K562 (cell line): ENCODE measurements at regions not wholly inside any gene's neighbourhood (a gene's known extent, or its start where the extent isn't known, plus 50 kb on each side); places are given as distances from the start of the nearest gene placed in this dataset.
A peak's percentile ranks its signal among the peaks of the same experiment; 100 is the strongest.

ENCODE experiments used
- ATAC-seq: fragments of 200-7000 bp; cut with Tn5 transposase; 3 replicates; pipeline ENCODE4 v1.9.1; 2020; ENCODE audit warnings: moderate library complexity
- BruUV-seq: library from RNA; stranded (reverse); fragments of 400-500 nt; replicated peaks from 2 replicates; lab custom pipeline; 2021; lab: Mats Ljungman, UMichigan
- CTCF ChIA-PET: fragments of 300-600 bp; formaldehyde crosslinking; extraction: SDS; loops from one replicate; lab custom pipeline; 2021; ENCODE audit warnings: low intra/inter-chr PET ratio; lab: Yijun Ruan, JAX
- POLR2A ChIA-PET: fragments of 300-600, 350-650 bp; sonication (Branson Sonifier 250); formaldehyde crosslinking; extraction: SDS; loops from one replicate; lab custom pipeline; 2021; ENCODE audit warnings: antibody characterized with exemption, inconsistent platforms; lab: Yijun Ruan, JAX
- DNase-seq, 4 experiments: peaks; one replicate each; pipeline versions ENCODE4 v3.0.0 to v3.0.0-alpha.2; 2011 to 2018; ENCODE audit warnings: low spot score in 3 of 4, mixed read lengths in 3 of 4; ENCODE audit errors: extremely low read depth in 1 of 4
- FAIRE-seq: peaks from 2 replicates; lab custom pipeline; 2011; peaks lifted over from hg19 to GRCh38; lab: Jason Lieb, UNC
- H2AFZ ChIP-seq: 2 replicates; pipeline ENCODE4 v1.6.0; 2011; ENCODE audit warnings: low read depth, low read length, control low read depth, inconsistent platforms
- H3K27ac ChIP-seq: fragments of 200-600 bp; 3 replicates; pipeline ENCODE4 v1.8.0; 2011; ENCODE audit warnings: low read depth, mild to moderate bottlenecking, control low read depth, inconsistent platforms, low read length, moderate library complexity, mixed read lengths; ENCODE audit errors: extremely low read depth
- H3K27me3 ChIP-seq, 2 experiments: fragments of 300-600 bp in 1 of 2; 2 replicates in 1 of 2; 3 replicates in 1 of 2; pipeline versions ENCODE4 v1.6.0 to v1.8.0; 2011; ENCODE audit warnings: inconsistent platforms in 2 of 2, low read length in 2 of 2, mild to moderate bottlenecking in 1 of 2, mixed read lengths in 1 of 2, moderate library complexity in 1 of 2; ENCODE audit not compliant: control insufficient read depth in 2 of 2, insufficient read depth in 2 of 2
- H3K36me3 ChIP-seq: fragments of 300-600 bp; 3 replicates; pipeline ENCODE4 v1.8.0; 2011; ENCODE audit warnings: mild to moderate bottlenecking, low read length, inconsistent platforms; ENCODE audit not compliant: control insufficient read depth, insufficient read depth
- H3K4me1 ChIP-seq, 2 experiments: fragments of 200-600 bp in 1 of 2; replicated peaks in 1 of 2; 2 replicates in 1 of 2; 3 replicates in 1 of 2; pipeline versions ENCODE4 v1.5.1 to v1.8.0; 2011; ENCODE audit warnings: inconsistent platforms in 2 of 2, low read length in 2 of 2, mild to moderate bottlenecking in 1 of 2, mixed read lengths in 1 of 2, moderate library complexity in 1 of 2; ENCODE audit not compliant: control insufficient read depth in 2 of 2, insufficient read depth in 2 of 2
- H3K4me2 ChIP-seq: 2 replicates; pipeline ENCODE4 v1.6.1; 2011; ENCODE audit warnings: low read length, control low read depth, inconsistent platforms, mixed read lengths; ENCODE audit not compliant: insufficient read depth
- H3K4me3 ChIP-seq: fragments of 200-600 bp; sonication (generic), shearing (Covaris generic); 2 replicates; pipeline ENCODE4 v1.5.1; 2016; ENCODE audit warnings: control low read depth, inconsistent platforms
- H3K79me2 ChIP-seq: fragments of 200-600 bp; 3 replicates; pipeline ENCODE4 v1.8.0; 2011; ENCODE audit warnings: low read length, inconsistent platforms; ENCODE audit not compliant: control insufficient read depth, insufficient read depth
- H3K9ac ChIP-seq, 2 experiments: 2 replicates each; pipeline versions ENCODE4 v1.6.0 to v1.6.1; 2011; ENCODE audit warnings: low read depth in 2 of 2, low read length in 2 of 2, control low read depth in 1 of 2, inconsistent platforms in 1 of 2, mild to moderate bottlenecking in 1 of 2, mixed read lengths in 1 of 2; ENCODE audit not compliant: insufficient read depth in 1 of 2
- H3K9me1 ChIP-seq: one replicate; pipeline ENCODE4 v1.6.0; 2011; ENCODE audit warnings: inconsistent platforms, mild to moderate bottlenecking, low read length, moderate library complexity; ENCODE audit not compliant: control insufficient read depth, insufficient read depth
- H3K9me3 ChIP-seq: replicated peaks from 2 replicates; pipeline ENCODE4 v1.5.1; 2011; ENCODE audit warnings: low read depth, low read length, inconsistent platforms; ENCODE audit not compliant: control insufficient read depth, insufficient read depth
- H4K20me1 ChIP-seq: replicated peaks from 2 replicates; pipeline ENCODE4 v1.6.1; 2011; ENCODE audit warnings: low read length, inconsistent platforms, mixed read lengths; ENCODE audit not compliant: control insufficient read depth, insufficient read depth
- FOXJ2 ChIP-seq: fragments of 200-800 bp; sonication (Bioruptor generic); IDR thresholded peaks from 2 replicates; pipeline ENCODE4 v1.6.1; 2016; ENCODE audit warnings: missing genetic modification characterization, missing compliant biosample characterization
- SPI1 ChIP-seq: IDR thresholded peaks from 2 replicates; pipeline ENCODE4 v1.6.1; 2011; ENCODE audit warnings: low read depth, low read length, control low read depth, borderline replicate concordance
- WGBS: fragments of 100-300 bp; shearing (Covaris generic); methylation state at CpG from one replicate; pipeline ENCODE4 v1.1.6; 2016; ENCODE audit warnings: low coverage, mixed read lengths; ENCODE audit not compliant: insufficient coverage; ENCODE audit errors: missing lambda C conversion rate; 5-methylcytosine and 5-hydroxymethylcytosine counted together
- in situ Hi-C: fragments of 300-500 bp; cut with MboI; formaldehyde crosslinking; loops from 4 replicates; pipeline ENCODE4 v1.15.0; 2018; ENCODE audit warnings: inconsistent platforms, mixed read lengths
- intact Hi-C: fragments of 100-400 bp; cut with micrococcal nuclease; formaldehyde crosslinking; loops from 2 replicates; pipeline ENCODE4 v1.14.2; 2022
- TF ChIP-seq, protein P1 (sequence below): sonication (generic); formaldehyde crosslinking; IDR thresholded peaks from 2 replicates; pipeline ENCODE4 v1.8.0; 2023; ENCODE audit warnings: mild to moderate bottlenecking, missing genetic modification reagents

DNA sequence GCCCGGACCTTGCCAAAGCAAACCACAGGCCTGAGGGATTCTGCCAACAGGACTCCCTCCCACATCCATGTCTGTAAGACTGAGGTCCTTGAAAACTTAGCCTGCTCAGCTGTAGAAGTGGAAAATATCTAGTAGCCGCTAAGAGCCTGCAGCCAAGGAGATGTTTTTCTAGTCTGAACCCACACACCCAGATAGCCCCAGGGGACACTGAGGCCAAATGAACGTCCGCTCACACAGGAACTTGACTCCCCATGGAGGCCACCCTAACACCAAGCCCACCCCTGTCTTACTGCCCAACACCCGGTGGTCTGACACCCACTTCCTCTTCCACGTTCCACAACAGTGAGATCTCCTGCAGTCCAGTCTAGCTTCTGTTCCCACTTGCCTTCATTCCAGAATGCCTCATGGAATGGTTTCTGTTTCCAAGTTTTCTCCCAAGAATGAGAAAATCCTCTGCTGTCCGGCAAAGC, 174.8 kb downstream of the PLPP3 start:
- 0% methylated on average over 7 of the region's 7 CpGs for WGBS
- Histone ChIP-seq H3K9me3 (no peaks in the 10 kb centered on the region), H3K36me3 (no peaks in the 10 kb centered on the region), H3K9ac (no peak overlapping the region), H3K27me3 (peaks cover 0 to 4% of the 10 kb centered on the region in 2 experiments; a peak in 1 of 5 replicates), H3K9me1 (no peaks in the 10 kb centered on the region), H3K27ac (no peak overlapping the region), H3K4me3 (no peak overlapping the region), H3K4me1 (no peaks in the 10 kb centered on the region), H3K4me2 (no peak overlapping the region), H4K20me1 (no peaks in the 10 kb centered on the region), H3K79me2 (no peaks in the 10 kb centered on the region), H2AFZ (no peak overlapping the region)
- no peak for ATAC-seq
- POLR2A ChIA-PET, result no interaction called here
- CTCF ChIA-PET, result no interaction called here
- TF ChIP-seq FOXJ2 (tag), result no peak
- TF ChIP-seq SPI1, result peak; percentile 29; the same call in 1 of the 2 replicates
- TF ChIP-seq, protein P1, sequence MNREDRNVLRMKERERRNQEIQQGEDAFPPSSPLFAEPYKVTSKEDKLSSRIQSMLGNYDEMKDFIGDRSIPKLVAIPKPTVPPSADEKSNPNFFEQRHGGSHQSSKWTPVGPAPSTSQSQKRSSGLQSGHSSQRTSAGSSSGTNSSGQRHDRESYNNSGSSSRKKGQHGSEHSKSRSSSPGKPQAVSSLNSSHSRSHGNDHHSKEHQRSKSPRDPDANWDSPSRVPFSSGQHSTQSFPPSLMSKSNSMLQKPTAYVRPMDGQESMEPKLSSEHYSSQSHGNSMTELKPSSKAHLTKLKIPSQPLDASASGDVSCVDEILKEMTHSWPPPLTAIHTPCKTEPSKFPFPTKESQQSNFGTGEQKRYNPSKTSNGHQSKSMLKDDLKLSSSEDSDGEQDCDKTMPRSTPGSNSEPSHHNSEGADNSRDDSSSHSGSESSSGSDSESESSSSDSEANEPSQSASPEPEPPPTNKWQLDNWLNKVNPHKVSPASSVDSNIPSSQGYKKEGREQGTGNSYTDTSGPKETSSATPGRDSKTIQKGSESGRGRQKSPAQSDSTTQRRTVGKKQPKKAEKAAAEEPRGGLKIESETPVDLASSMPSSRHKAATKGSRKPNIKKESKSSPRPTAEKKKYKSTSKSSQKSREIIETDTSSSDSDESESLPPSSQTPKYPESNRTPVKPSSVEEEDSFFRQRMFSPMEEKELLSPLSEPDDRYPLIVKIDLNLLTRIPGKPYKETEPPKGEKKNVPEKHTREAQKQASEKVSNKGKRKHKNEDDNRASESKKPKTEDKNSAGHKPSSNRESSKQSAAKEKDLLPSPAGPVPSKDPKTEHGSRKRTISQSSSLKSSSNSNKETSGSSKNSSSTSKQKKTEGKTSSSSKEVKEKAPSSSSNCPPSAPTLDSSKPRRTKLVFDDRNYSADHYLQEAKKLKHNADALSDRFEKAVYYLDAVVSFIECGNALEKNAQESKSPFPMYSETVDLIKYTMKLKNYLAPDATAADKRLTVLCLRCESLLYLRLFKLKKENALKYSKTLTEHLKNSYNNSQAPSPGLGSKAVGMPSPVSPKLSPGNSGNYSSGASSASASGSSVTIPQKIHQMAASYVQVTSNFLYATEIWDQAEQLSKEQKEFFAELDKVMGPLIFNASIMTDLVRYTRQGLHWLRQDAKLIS (CRISPR knock-in tag), result no peak
- DNase-seq, result no peak
- in situ Hi-C loops (no loop called here), intact Hi-C loops (no loop called here)
- no TSS peak for BruUV-seq
- no peak for FAIRE-seq
